ENCODE measurements at regions not wholly inside any gene's neighbourhood (a gene's known extent, or its start where the extent isn't known, plus 50 kb on each side); places are given as distances from the start of the nearest gene placed in this dataset.
A peak's percentile ranks its signal among the peaks of the same experiment; 100 is the strongest.

GRCh38 chr16:86107215-86107825 lies 208.4 kb downstream of the IRF8 start:
- intact Hi-C loops (cut with DNase I), result no loop called here
- TF ChIP-seq EP300 (IDR thresholded peaks at IDR 0.05), result no peak
- TF ChIP-seq POLR2A (IDR thresholded peaks at IDR 0.05), result no peak
- TF ChIP-seq POLR2AphosphoS5 (IDR thresholded peaks at IDR 0.05), result no peak
- TF ChIP-seq CTCF (IDR thresholded peaks at IDR 0.05), result no peak
- Histone ChIP-seq H3K27me3 (no peaks in the 10 kb centered on the region), H3K4me3 (no peak overlapping the region), H3K4me1 (no peaks in the 10 kb centered on the region), H3K27ac (no peak overlapping the region), H3K36me3 (no peaks in the 10 kb centered on the region), H3K9me3 (no peaks in the 10 kb centered on the region)
- DNase-seq, result peak; percentile 45
- WGBS, 2 donors, result 82 to 88% methylated on average over 19 of the region's 19 CpGs

- H3K27ac ChIP-seq, result no peak overlapping the region
- TF ChIP-seq POLR2A (IDR thresholded peaks at IDR 0.05) (no peak), POLR2AphosphoS5 (IDR thresholded peaks at IDR 0.05) (no peak), CTCF (IDR thresholded peaks at IDR 0.05) (no peak), EP300 (IDR thresholded peaks at IDR 0.05) (no peak)
- 96 to 97% methylated on average over 3 of the region's 3 CpGs for whole genome bisulfite sequencing, 2 donors
Measured at GRCh38 chr16:86108062-86108461, 209.1 kb downstream of the IRF8 start.

DNA sequence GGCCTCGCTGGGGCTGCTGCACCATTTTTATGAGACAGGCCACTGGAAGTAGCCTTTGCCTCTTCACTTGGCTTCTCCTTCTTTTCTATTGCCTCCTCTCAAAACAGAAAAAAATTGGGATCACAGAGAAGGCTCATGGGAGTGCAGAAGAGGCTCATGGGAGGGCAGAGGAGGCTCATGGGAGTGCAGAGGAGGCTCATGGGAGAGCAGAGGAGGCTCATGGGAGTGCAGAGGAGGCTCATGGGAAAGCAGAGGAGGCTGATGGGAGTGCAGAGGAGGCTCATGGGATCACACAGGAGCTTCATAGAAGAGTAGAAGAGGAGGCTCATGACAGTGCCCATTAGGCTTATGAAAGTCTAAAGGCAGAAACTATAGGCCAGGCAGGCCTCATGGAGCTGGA lies 211.2 kb downstream of the IRF8 start:
- Histone ChIP-seq H3K4me3 (no peak overlapping the region), H3K4me1 (no peaks in the 10 kb centered on the region), H3K27me3 (no peaks in the 10 kb centered on the region), H3K27ac (no peak overlapping the region), H3K9me3 (no peaks in the 10 kb centered on the region), H3K36me3 (no peaks in the 10 kb centered on the region)
- intact Hi-C loops (cut with DNase I), result no loop called here
- whole genome bisulfite sequencing, 2 donors, result 67 to 81% methylated on average over 1 of the region's 1 CpG
- TF ChIP-seq EP300 (IDR thresholded peaks at IDR 0.05), result no peak
- no peak for TF ChIP-seq POLR2AphosphoS5 (IDR thresholded peaks at IDR 0.05)
- TF ChIP-seq POLR2A (IDR thresholded peaks at IDR 0.05), result no peak
- TF ChIP-seq CTCF (IDR thresholded peaks at IDR 0.05), result no peak
- no peak for DNase-seq

More at GRCh38 chr16:86108062-86108461, 209.1 kb downstream of the IRF8 start:
- no peak for DNase-seq
- intact Hi-C loops (cut with DNase I), result no loop called here
- no peaks in the 10 kb centered on the region for H3K36me3 ChIP-seq
- no peaks in the 10 kb centered on the region for H3K9me3 ChIP-seq
- H3K4me1 ChIP-seq, result no peaks in the 10 kb centered on the region
- H3K27me3 ChIP-seq, result no peaks in the 10 kb centered on the region
- H3K4me3 ChIP-seq, result no peak overlapping the region

DNA sequence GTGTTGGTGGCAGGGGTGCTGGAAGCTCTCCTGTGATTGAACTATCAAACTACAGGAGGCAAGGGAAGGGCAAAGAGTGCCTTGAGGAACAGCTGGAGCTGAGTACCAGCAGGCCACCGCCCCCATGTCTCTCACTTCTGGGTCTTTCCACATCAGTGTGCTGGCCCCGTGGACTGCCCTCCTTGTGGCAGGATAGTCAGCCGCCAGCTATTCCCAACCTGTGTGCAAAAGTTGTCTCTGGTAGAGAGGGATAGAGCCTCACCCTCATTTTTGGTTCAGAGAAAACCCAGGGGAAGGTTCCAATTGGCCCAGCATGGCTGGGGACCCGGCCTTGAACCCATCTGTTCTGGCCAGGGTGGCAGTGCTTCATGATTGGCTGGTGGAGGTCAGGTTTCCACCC lies 211.8 kb downstream of the IRF8 start:
- peak; percentile 24 for DNase-seq
- Histone ChIP-seq H3K27me3 (no peaks in the 10 kb centered on the region), H3K4me1 (no peaks in the 10 kb centered on the region), H3K9me3 (no peaks in the 10 kb centered on the region), H3K4me3 (no peak overlapping the region), H3K36me3 (no peaks in the 10 kb centered on the region), H3K27ac (no peak overlapping the region)
- 89 to 97% methylated on average over 4 of the region's 4 CpGs for WGBS, 2 donors
- intact Hi-C loops (cut with DNase I), result no loop called here
- TF ChIP-seq CTCF (IDR thresholded peaks at IDR 0.05) (no peak), POLR2A (IDR thresholded peaks at IDR 0.05) (no peak), EP300 (IDR thresholded peaks at IDR 0.05) (no peak), POLR2AphosphoS5 (IDR thresholded peaks at IDR 0.05) (no peak)

DNA sequence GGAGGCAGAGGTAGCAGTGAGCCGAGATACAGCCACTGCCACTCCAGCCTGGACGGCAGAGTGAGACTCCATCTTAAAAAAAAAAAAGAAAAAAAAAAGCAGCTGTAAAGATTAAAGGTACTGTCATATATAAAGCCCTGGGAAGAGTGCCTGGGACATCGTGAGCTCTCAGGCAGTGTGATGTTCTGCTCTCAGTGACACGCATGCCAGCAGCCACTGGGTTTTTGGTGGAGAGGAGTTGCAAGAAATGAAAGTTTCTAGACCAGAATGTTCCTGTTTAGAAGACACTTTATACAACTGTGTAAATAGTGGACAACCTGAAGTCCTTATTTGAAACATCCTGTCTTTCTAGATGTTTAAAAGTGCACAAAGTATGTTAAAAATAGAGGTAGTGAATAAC lies 213.2 kb downstream of the IRF8 start:
- H3K27ac ChIP-seq, result peak overlapping the region in 1 of 4 donors; percentile 14

More for the DNA sequence above, 213.2 kb downstream of the IRF8 start:
- TF ChIP-seq POLR2AphosphoS5 (IDR thresholded peaks at IDR 0.05) (no peak), EP300 (IDR thresholded peaks at IDR 0.05) (no peak), POLR2A (IDR thresholded peaks at IDR 0.05) (no peak), CTCF (IDR thresholded peaks at IDR 0.05) (no peak)
- Histone ChIP-seq H3K4me1 (no peaks in the 10 kb centered on the region), H3K4me3 (no peak overlapping the region), H3K27me3 (no peaks in the 10 kb centered on the region), H3K9me3 (no peaks in the 10 kb centered on the region), H3K36me3 (no peaks in the 10 kb centered on the region)
- 67 to 83% methylated on average over 4 of the region's 4 CpGs for WGBS, 2 donors
- intact Hi-C loops (cut with DNase I), result no loop called here
- DNase-seq, result peak; percentile 63

All from sigmoid colon (tissue), 6 donors.